Tibial artery (tissue), 4 donors: ENCODE measurements at regions not wholly inside any gene's neighbourhood (a gene's known extent, or its start where the extent isn't known, plus 50 kb on each side); places are given as distances from the start of the nearest gene placed in this dataset.

Source experiments
- DNase-seq, 2 donors: peaks; one replicate each; pipeline ENCODE4 v3.0.0-alpha.2; 2019
- H3K27ac ChIP-seq, 2 donors: fragments of 200-600 bp; sonication (generic) in 1 of 2; 1 replicate in 1 of 2; 2 replicates in 1 of 2; pipeline ENCODE4 v1.5.1; 2018 to 2019; ENCODE audit warnings: mild to moderate bottlenecking in 1 of 2
- H3K27me3 ChIP-seq, 2 donors: fragments of 200-600 bp; sonication (generic) in 1 of 2; one replicate each; pipeline versions ENCODE4 v1.5.1 to v1.6.0; 2016 to 2019
- H3K36me3 ChIP-seq, 3 donors: fragments of 200-600 bp; sonication (generic) in 2 of 3; one replicate each; pipeline ENCODE4 v1.5.1; 2016 to 2019; ENCODE audit warnings: mild to moderate bottlenecking in 2 of 3
- H3K4me1 ChIP-seq, 4 donors: fragments of 200-600 bp; sonication (generic) in 2 of 4; 1 replicate in 3 of 4; 2 replicates in 1 of 4; pipeline ENCODE4 v1.5.1; 2016 to 2019
- H3K4me3 ChIP-seq, 2 donors: fragments of 200-600 bp; sonication (generic) in 1 of 2; 1 replicate in 1 of 2; 2 replicates in 1 of 2; pipeline ENCODE4 v1.5.1; 2018 to 2019; ENCODE audit warnings: mild to moderate bottlenecking in 2 of 2
- H3K9me3 ChIP-seq, 3 donors: fragments of 200-600 bp; sonication (generic) in 1 of 3; one replicate each; pipeline ENCODE4 v1.5.1; 2016 to 2019
- CTCF ChIP-seq, 2 experiments: fragments of 200-600 bp in 1 of 2; fragments of 450-650 bp in 1 of 2; IDR thresholded peaks; one replicate each; pipeline ENCODE4 v1.5.1; 2017 to 2019; ENCODE audit warnings: antibody characterized with exemption in 2 of 2, mild to moderate bottlenecking in 1 of 2, moderate library complexity in 1 of 2
- intact Hi-C: fragments of 100-400 bp; cut with DNase I; formaldehyde crosslinking; loops from one replicate; pipeline ENCODE4 v1.15.0; 2023; ENCODE audit warnings: low total_unique reads

GRCh38 chrX:9260603-9261002, 204.3 kb upstream of the TBL1X start:
- no peak for DNase-seq
- no peak for TF ChIP-seq CTCF (IDR thresholded peaks at IDR 0.05)
- Histone ChIP-seq H3K27ac (no peak overlapping the region), H3K4me3 (no peak overlapping the region), H3K36me3 (no peaks in the 10 kb centered on the region), H3K27me3 (no peaks in the 10 kb centered on the region), H3K9me3 (no peaks in the 10 kb centered on the region), H3K4me1 (peaks cover 0 to 11% (median 0%) of the 10 kb centered on the region in 4 donors)
- intact Hi-C loops = no loop called here

DNA sequence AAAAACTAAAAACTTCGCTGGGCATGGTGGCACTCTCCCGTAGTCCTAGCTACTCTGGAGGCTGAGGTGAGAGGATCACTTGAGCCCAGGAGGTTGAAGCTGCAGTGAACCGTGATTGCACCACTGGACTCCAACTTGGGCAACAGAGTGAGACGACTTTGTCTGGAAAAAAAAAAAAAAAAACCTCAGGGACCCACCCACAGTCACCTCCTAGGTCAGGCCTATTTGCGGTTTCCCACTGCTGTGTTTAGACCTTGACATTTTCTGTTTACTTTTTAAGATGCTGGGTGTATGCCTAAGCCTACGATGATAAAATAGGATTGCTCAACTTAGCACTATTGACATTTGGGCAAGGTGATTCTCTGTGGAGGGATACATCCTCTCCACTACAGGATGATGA, 197.4 kb upstream of the TBL1X start:
- H3K9me3 ChIP-seq = no peaks in the 10 kb centered on the region
- no peak overlapping the region for H3K4me3 ChIP-seq
- no peaks in the 10 kb centered on the region for H3K36me3 ChIP-seq
- no peak overlapping the region for H3K27ac ChIP-seq
- intact Hi-C loops = no loop called here
- DNase-seq = no peak
- no peaks in the 10 kb centered on the region for H3K4me1 ChIP-seq
- TF ChIP-seq CTCF (IDR thresholded peaks at IDR 0.05) = no peak
- no peaks in the 10 kb centered on the region for H3K27me3 ChIP-seq

DNA sequence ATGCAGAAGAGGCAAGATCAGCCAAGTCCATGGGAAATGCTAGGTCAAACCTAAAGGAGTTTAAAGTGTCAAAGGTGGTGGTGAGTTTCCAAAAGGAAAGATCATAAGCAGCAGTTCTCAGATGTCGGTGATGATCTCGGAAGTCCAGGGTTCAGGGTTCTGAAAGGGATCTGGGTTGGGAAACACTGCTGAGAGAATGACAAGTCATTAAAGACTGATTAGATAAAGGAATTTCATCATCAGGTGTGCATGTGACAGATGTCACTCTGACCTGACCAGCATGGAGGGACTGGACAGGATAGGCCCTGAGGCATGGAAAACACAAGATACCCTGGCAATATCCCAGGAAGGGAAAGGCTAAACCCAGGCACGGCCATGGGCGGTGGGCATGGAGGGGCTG, 195.7 kb upstream of the TBL1X start:
- no peaks in the 10 kb centered on the region for H3K27me3 ChIP-seq
- H3K4me3 ChIP-seq = no peak overlapping the region
- no peak overlapping the region for H3K27ac ChIP-seq
- H3K4me1 ChIP-seq = no peaks in the 10 kb centered on the region
- no peak for DNase-seq
- no peak for TF ChIP-seq CTCF (IDR thresholded peaks at IDR 0.05)
- H3K9me3 ChIP-seq = no peaks in the 10 kb centered on the region
- intact Hi-C loops = no loop called here
- H3K36me3 ChIP-seq = no peaks in the 10 kb centered on the region

- H3K36me3 ChIP-seq = no peaks in the 10 kb centered on the region
- no peak overlapping the region for H3K27ac ChIP-seq
- H3K27me3 ChIP-seq = no peaks in the 10 kb centered on the region
- no peak for DNase-seq
- H3K4me3 ChIP-seq = no peak overlapping the region
- no peak for TF ChIP-seq CTCF (IDR thresholded peaks at IDR 0.05)
- intact Hi-C loops = no loop called here
- no peaks in the 10 kb centered on the region for H3K4me1 ChIP-seq
- H3K9me3 ChIP-seq = no peaks in the 10 kb centered on the region
These were observed 192.9 kb upstream of the TBL1X start for GRCh38 chrX:9271789-9272525.

GRCh38 chrX:9273744-9274143, 191.1 kb upstream of the TBL1X start:
- H3K27ac ChIP-seq = no peak overlapping the region
- no peak overlapping the region for H3K4me3 ChIP-seq
- no peaks in the 10 kb centered on the region for H3K9me3 ChIP-seq
- no peak for TF ChIP-seq CTCF (IDR thresholded peaks at IDR 0.05)
- no peaks in the 10 kb centered on the region for H3K4me1 ChIP-seq
- no peak for DNase-seq
- no peaks in the 10 kb centered on the region for H3K36me3 ChIP-seq
- intact Hi-C loops = no loop called here
- H3K27me3 ChIP-seq = no peaks in the 10 kb centered on the region
